ENCODE measurements at regions not wholly inside any gene's neighbourhood (a gene's known extent, or its start where the extent isn't known, plus 50 kb on each side); places are given as distances from the start of the nearest gene placed in this dataset.

- no peak for DNase-seq (ENCODE audit: extremely low read depth, low read depth)
- no peak for TF ChIP-seq CTCF (IDR thresholded peaks at IDR 0.05; ENCODE audit: low read depth, low read length, missing control alignments)
- H3K4me3 ChIP-seq (replicated peaks; ENCODE audit: low read depth, low read length) = no peak overlapping the region
Measured at GRCh38 chr11:16572945-16573344, 165.5 kb upstream of the C11orf58 start.

- no peak for TF ChIP-seq CTCF (IDR thresholded peaks at IDR 0.05; ENCODE audit: low read depth, low read length, missing control alignments)
- DNase-seq (ENCODE audit: extremely low read depth, low read depth) = no peak
- H3K4me3 ChIP-seq (replicated peaks; ENCODE audit: low read depth, low read length) = no peak overlapping the region
Measured at GRCh38 chr11:16561150-16561549, 177.3 kb upstream of the C11orf58 start.

- H3K4me3 ChIP-seq (replicated peaks; ENCODE audit: low read depth, low read length) = no peak overlapping the region
- no peak for DNase-seq (ENCODE audit: extremely low read depth, low read depth)
- TF ChIP-seq CTCF (IDR thresholded peaks at IDR 0.05; ENCODE audit: low read depth, low read length, missing control alignments) = no peak
Measured at GRCh38 chr11:16558494-16558893, 180.0 kb upstream of the C11orf58 start.

GRCh38 chr11:16555956-16556355, 182.5 kb upstream of the C11orf58 start:
- H3K4me3 ChIP-seq (replicated peaks; ENCODE audit: low read depth, low read length) = no peak overlapping the region
- no peak for TF ChIP-seq CTCF (IDR thresholded peaks at IDR 0.05; ENCODE audit: low read depth, low read length, missing control alignments)
- DNase-seq (ENCODE audit: extremely low read depth, low read depth) = no peak

GRCh38 chr11:16554361-16554760, 184.1 kb upstream of the C11orf58 start:
- TF ChIP-seq CTCF (IDR thresholded peaks at IDR 0.05; ENCODE audit: low read depth, low read length, missing control alignments) = no peak

GRCh38 chr11:16547879-16548278, 190.6 kb upstream of the C11orf58 start:
- no peak for TF ChIP-seq CTCF (IDR thresholded peaks at IDR 0.05; ENCODE audit: low read depth, low read length, missing control alignments)
- H3K4me3 ChIP-seq (replicated peaks; ENCODE audit: low read depth, low read length) = no peak overlapping the region
- DNase-seq (ENCODE audit: extremely low read depth, low read depth) = no peak

More at GRCh38 chr11:16554361-16554760, 184.1 kb upstream of the C11orf58 start:
- no peak for DNase-seq (ENCODE audit: extremely low read depth, low read depth)
- H3K4me3 ChIP-seq (replicated peaks; ENCODE audit: low read depth, low read length) = no peak overlapping the region

- TF ChIP-seq CTCF (IDR thresholded peaks at IDR 0.05; ENCODE audit: low read depth, low read length, missing control alignments) = no peak
- no peak for DNase-seq (ENCODE audit: extremely low read depth, low read depth)
- no peak overlapping the region for H3K4me3 ChIP-seq (replicated peaks; ENCODE audit: low read depth, low read length)
Measured at GRCh38 chr11:16543642-16544041, 187.3 kb upstream of the SOX6 start.

Measured in HFF-Myc (cell line).